GM12873 (cell line): ENCODE measurements at regions not wholly inside any gene's neighbourhood (a gene's known extent, or its start where the extent isn't known, plus 50 kb on each side); places are given as distances from the start of the nearest gene placed in this dataset.

ENCODE experiments used
- TF ChIP-seq, protein P1 (sequence below): IDR thresholded peaks from 2 replicates; pipeline ENCODE4 v1.5.1; 2012; ENCODE audit warnings: low read depth, mild to moderate bottlenecking, moderate library complexity, low read length, control low read depth; ENCODE audit not compliant: insufficient read depth; ENCODE audit errors: missing control alignments

DNA sequence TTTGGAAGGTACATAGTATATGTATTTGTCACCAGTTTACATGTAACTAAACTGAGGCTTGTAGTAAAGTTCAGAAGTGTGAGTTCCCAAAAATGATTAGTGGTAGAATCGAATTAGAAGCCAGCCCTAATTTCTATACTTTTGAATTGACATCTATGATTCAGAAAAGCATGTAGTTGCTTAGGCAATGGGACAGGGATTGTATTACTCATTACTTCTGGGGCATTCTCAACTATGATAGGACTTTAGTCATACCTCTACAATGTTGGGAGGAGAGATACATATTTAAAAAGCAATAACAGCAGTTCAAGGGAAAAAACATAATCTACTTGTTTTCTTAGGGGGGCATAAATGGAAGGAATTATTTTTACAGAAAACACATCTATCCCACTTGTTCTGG, 277.9 kb upstream of the E2F7 start:
- TF ChIP-seq, protein P1, sequence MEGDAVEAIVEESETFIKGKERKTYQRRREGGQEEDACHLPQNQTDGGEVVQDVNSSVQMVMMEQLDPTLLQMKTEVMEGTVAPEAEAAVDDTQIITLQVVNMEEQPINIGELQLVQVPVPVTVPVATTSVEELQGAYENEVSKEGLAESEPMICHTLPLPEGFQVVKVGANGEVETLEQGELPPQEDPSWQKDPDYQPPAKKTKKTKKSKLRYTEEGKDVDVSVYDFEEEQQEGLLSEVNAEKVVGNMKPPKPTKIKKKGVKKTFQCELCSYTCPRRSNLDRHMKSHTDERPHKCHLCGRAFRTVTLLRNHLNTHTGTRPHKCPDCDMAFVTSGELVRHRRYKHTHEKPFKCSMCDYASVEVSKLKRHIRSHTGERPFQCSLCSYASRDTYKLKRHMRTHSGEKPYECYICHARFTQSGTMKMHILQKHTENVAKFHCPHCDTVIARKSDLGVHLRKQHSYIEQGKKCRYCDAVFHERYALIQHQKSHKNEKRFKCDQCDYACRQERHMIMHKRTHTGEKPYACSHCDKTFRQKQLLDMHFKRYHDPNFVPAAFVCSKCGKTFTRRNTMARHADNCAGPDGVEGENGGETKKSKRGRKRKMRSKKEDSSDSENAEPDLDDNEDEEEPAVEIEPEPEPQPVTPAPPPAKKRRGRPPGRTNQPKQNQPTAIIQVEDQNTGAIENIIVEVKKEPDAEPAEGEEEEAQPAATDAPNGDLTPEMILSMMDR, result no peak

DNA sequence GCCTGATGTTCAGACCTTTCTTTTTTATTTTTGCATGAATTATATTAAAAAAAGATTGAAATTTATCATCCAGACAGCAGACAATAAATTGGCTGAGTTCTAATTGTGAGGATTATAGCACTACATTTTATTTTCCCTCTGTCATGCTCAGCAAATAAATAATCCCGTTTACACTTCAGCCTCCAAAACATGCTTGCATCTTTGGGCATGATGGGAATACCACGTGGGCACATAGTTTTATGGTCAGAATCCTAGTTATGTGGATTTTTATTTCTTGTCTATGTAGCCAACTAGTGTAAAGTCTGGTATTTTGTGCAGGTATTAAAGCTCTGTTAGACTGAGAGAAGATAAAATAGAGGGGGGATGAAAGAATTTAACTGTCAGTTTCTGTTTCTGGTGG, 276.9 kb upstream of the E2F7 start:
- TF ChIP-seq, protein P1, result no peak

DNA sequence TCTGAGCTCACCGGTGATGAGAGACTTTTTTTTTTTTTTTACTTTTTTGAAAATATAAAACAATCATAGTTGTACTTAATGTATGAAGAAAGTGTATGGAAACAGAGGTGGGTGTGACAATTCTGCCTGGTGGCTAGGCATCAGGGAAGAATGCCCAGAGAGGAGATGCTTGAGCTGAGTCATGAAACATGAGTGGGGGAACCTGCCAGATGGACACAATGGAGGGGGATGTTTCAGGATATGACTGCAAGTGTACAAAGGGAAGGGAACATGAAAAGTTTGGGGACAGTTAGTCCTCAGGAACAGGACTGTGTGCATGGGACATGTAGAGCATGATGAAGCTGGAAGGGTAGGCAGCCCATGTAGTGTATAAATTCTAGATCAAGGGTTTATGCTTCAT, 274.2 kb upstream of the E2F7 start:
- TF ChIP-seq, protein P1, result no peak

GRCh38 chr12:77337362-77337761, 272.0 kb upstream of the E2F7 start:
- TF ChIP-seq, protein P1, result no peak

DNA sequence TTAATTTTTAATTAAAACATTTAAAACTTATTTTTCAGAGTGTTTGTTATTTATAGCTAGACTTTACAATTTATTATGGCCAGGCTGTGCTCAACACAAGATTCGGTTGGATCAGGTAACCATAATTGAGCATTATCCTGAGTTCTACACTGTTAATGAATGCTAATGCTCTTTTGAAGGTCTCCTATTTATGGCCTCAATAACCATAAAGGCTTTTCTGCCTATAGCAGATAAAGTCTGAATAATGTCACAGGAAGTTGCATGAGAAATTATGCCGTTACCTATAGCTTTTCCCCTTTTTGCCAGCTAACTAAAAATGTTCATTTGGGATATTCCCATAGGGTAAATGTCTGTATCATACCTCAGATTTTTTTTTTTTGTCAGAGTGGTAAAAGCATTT, 269.4 kb upstream of the E2F7 start:
- TF ChIP-seq, protein P1, result no peak

DNA sequence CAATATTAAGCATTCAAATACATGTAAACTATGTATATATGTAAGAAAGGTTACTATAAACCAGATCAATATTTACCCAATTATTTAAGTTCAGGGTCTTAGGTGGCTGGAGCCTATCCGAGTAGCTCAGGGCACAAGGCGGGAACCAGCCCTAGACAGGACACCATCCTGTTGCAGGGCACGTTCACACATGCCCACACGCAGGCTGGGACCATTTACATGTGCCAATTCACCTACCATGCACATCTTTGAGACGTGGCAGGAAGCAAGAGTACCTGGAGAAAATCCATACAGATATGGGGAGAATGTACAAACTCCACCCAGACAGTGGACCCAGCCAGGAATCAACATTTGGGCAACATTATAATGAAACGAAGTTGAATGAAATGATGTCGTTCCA, 263.0 kb upstream of the E2F7 start:
- TF ChIP-seq, protein P1, result no peak

GRCh38 chr12:77325511-77326236, 260.3 kb upstream of the E2F7 start:
- TF ChIP-seq, protein P1, result no peak
